Putamen (tissue), 1 donor: ENCODE measurements at regions not wholly inside any gene's neighbourhood (a gene's known extent, or its start where the extent isn't known, plus 50 kb on each side); places are given as distances from the start of the nearest gene placed in this dataset.

ENCODE experiments used
- DNase-seq: peaks from one replicate; pipeline ENCODE4 v3.0.0-alpha.2; 2016; ENCODE audit warnings: low spot score

DNA sequence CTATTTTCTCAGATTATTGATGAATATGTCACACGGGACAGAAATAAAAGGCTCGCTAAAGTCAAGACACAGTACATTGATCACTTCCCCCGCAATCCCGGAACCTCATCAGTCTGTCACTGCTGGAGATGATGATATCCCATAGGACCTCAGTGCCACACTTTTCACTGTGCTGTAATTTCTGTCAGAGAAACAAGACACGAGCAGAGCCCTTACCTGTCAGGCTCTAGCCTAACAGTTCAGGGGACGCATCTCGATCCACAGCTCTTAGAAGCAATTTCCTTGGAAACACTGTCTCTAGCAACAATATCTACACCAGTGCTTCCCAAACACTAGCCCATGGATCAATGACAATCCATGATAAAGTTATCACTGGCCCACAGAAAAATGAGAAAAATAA lies 140.0 kb downstream of the GRIN2B start:
- DNase-seq, result no peak

DNA sequence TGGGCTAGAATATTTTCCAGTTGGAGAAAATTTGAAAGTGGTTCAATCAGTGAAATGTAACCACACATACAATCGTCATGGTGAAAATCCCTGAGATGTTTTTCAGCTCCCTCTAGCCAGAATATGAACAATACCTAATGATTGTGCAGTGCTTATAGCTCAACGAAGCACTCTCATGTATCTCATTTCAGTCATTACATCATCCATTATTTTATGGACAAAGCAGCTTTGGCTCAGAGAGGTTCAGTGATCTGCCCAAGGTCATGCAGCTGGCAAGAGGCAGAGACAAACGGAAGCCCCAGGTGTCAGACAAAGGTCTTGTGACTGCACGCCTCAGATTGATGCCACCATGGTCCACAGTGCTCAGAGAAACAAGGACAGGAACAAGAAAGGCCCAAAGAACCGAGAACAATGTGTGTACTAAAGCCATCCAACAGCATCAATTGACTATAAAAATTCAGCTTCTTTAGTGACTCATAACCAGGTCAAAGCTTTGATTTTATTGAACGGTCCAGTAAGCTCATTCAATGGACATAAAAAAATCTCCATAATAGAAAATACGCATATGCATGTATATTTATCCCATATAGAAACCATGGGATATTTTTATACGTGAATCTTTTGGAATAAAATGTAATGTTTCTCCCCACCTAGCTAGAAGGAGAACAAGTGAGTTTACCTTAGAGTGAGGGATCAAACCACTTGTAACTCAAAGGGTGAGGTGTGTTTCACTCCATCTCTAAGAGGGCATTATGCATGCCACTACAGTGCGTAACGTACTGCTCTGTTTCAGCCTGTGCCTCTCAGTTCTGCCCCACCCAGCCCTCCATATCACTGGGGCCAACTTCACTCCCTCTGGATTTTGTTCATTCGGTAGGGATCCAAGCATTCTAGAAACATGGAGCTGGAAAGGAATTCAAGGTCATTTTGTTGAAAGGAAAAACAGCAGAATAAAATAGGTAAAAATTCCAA lies 141.8 kb downstream of the GRIN2B start:
- no peak for DNase-seq

DNA sequence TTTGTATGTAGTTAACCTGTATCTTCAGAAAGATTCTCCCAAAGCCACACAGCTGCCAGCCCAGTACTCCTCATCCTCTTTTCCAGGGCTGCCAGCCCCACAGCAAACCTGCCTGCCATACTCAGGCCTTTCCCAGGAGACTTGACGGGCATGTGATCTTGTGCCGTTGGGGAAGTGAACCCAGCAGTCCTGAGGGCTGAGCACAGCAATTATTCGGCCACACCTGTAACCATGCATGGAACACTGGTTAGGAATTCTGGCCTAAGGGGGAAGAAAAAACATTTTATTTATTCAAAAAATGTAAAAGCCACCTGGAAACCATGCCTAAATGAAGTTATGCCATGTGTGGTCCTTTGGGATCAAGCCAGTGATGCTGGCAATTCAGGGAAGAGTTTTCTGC lies 145.3 kb downstream of the GRIN2B start:
- DNase-seq, result no peak

DNA sequence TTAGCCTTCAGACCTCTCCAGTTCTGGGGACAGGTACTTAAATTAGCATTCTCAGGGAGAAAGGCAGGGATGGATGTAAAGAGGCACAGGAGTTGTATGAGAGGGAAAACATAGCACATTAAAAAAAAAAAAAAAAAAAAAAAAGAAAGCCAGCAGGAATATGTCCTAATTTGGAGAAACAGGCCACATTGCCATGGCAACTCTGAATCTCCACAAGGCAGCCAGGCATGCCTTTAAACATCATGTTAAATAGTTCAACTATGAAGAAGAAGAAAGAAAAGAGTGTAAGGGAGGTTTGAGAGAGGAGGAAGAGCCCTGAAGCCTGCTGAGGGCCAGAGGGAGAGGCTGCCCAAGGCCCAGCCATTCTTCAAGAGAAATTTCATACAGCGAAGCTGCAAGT lies 145.8 kb downstream of the GRIN2B start:
- no peak for DNase-seq

DNA sequence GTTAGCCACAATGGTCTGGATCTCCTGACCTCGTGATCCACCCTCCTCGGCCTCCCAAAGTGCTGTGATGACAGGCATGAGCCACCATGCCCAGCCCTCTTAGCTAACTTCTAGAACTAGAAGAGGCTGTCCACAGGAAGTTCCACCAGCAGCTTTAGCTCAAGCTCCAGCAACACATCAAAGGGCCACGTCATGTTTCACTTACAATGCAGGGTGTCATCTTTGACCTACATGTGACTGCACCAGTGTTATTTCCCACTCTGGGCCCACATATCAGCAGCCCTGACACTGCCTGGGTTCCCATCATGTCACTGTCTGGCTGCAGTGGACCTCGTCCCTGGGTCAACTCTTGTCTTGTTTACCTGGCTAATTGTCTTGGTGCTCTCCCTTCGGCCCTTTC lies 147.2 kb downstream of the GRIN2B start:
- DNase-seq, result no peak

DNA sequence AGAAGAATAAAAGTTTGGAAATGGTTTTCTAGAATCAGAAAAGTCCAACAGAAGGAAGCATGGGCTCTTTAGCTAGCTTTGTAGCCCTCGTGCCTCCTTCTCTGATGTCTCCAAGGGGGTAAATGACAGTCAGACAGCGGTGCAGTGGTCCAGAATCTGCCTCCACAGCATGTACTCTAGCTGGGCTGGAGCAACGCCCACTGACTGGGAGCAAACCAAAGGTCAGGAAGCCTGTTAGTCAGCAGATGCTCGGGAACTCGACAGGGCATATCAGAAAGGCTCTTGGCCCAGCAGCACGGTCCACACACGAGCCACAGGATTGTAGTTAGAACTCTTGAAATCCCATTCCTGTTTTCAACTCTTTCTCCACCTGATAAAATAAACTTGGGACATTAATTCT lies 164.3 kb downstream of the GRIN2B start:
- DNase-seq, result no peak

DNA sequence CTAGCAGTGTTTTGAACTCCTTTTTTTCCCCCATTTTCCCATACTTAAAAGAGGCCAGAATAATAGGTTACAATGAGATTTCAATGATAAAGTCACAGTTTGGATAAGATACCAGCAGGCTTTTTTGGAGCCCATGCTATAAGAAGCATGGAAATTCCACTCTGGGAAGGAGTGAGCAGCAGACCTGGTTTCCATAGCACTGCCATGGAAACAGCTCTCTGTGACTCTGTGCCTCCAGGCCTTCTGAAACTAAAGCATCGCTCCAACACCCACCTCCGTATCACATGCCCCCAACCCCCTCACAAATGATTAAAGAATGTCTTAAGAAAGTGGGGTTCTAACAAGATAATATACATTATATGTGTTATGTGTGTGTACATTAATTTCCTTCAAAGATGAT lies 165.0 kb downstream of the GRIN2B start:
- DNase-seq, result peak; percentile 80

DNA sequence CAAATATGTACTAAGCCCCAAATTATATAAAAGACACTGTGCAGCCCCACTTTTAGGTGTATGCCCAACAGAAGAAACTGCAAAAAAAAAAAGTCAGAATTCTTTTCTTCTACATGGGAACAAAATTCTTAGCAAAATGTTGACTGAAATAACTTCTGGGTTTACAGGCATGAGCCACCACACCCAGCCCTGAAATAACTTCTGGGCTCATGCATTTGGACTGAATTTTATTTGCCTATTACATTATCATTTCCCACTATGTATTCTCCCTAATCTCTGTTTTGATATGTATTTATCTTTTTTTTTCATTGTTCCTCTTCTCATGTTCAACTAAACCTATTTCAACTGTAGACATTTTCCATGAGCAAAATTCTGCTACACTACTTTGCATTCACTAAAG lies 169.2 kb downstream of the GRIN2B start:
- DNase-seq, result no peak

DNA sequence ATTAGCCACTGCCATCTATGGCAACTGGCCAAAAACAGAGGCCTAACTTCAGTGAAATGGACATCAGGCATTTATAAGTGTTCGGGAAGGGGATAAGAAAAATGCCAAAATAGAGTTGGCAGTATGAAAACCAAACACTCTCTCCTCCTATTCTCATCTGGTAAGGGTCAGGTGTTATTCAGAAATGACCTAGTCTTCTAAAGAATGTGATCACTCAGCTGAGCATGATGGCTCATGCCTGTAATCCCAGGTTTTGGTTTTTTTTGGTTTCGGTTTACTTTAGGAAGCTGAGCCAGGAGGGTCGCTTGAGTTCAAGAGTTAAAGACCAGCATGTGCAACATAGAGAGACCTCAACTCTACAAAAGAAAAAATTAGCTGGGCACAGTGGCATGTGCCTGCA lies 170.3 kb downstream of the GRIN2B start:
- DNase-seq, result no peak

DNA sequence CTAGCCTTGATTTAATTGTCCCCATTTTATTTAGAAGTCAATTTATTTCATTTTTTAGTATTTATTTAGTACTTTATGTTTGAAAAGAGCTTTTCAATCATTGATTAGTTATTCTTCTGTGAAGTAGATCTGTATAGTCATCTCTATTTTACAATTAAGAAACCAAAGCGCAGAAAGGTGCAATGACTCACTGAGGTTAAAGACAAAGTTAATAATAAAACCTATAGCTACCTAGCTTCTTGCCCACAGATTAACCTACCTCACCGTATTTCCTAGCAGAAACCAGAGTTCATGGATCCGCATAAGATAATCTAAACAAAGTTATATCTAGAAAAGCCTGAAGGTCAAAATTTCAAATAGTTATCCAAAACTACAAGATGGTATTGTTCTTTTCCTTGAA lies 176.4 kb downstream of the GRIN2B start:
- no peak for DNase-seq

DNA sequence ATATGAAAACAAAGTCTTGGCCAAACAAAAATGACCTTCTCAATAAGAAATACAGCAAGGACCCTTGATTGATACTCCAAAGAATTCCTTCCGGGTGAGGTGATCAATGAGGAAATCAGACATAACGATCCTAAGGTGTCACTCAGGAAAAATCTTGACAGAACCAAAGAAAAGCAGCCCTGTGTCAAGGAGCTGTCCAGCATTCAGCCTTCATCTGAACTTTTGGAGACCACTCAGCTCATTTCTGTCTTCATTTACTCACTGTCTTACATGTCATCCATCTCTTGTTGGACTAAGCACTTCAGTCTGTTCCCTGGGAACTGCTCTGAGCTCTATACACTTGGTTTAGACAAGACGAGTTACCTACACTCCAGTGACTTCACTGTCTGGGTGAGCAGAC lies 179.9 kb downstream of the GRIN2B start:
- no peak for DNase-seq

DNA sequence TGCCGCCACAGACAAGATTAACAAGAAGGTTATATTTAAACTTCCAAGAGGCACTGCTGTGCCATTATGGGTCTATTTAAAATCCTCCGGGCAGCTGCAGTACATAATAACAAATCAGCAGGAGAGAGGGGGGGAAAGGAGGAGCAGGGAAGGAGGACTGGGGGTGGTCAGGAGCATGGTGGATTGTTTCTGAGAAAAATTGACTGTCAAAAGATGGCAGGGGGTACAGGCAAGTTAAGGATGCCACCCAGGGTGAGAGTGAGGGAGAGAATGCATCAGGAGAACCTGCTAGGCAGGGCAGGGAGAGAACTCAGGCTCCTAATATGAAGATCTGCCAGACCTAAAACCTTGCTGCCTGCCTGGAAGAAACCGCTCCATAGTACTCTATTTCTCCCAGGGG lies 181.8 kb downstream of the GRIN2B start:
- no peak for DNase-seq

DNA sequence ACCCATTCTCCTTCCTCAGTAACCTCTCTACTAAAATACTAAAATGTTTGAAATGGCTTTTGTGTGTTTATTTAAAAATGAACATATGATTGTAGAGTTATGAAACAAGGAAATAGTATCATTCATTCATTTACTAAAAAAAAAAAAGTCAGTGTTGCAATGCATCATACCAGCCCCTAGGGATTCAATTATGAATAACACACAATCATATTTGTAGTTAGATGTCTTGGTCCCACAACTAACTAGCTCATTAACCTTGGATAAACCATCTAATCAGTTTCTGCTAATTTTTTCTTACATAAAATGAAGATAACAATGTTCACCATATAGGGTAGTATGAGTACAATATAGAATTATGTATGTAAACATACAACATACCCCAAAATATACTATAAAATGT lies 183.2 kb downstream of the GRIN2B start:
- no peak for DNase-seq

DNA sequence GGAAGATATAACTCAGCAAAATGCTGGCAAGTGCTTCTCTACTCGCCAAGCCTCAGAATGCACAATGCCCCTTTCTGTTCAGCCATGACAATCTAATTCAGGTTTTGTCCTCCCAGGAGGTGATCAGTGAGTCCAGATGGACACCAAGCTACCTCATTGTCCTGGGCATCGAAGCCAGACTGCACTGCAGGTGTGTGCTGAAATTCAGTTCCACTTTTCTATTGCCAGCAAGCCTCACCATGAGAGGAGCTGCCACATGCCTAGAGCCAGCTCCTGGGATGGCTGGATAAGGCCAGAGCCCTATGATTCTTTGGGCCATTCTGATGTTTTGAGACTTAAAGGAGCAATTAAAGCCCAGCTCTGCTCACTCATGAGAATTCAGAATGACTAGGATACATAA lies 186.7 kb downstream of the GRIN2B start:
- DNase-seq, result no peak

DNA sequence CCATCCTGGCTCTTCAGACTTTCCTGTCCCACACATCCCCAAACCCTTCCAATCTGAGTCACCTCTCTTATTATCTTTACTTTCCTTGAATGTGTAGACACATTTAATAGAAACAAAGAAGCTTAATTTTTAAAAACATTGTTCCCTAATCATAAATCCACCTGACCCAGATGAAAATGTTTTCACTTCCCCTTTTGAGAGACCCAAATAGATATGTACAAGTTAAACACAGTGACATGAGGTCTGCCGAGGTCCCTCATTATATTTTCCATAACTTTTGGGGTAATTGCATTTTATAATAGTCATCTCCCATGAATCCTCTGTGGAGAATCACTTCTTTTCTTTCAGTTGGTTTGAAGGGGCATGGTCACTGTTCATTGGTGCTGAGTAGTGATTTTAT lies 191.1 kb downstream of the GRIN2B start:
- no peak for DNase-seq

DNA sequence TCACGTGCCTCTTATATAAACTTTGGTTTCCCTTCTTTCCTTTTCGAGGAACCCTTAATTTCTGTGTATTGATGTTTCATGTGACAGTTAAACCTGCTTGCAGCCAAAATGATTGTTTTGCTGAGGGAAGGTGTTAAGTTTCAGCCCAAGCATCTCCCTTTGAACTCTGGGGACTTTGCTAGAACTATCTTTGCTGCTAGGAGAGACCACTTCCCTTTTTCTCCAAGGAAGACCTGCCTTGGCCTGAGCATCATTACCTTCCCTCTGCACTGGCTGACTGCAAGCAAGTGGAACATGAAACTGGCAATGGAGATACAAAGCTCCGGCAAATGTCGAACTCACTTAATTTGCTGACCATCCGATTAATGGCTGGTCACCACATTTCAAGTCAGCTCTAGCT lies 192.8 kb downstream of the GRIN2B start:
- DNase-seq, result no peak

DNA sequence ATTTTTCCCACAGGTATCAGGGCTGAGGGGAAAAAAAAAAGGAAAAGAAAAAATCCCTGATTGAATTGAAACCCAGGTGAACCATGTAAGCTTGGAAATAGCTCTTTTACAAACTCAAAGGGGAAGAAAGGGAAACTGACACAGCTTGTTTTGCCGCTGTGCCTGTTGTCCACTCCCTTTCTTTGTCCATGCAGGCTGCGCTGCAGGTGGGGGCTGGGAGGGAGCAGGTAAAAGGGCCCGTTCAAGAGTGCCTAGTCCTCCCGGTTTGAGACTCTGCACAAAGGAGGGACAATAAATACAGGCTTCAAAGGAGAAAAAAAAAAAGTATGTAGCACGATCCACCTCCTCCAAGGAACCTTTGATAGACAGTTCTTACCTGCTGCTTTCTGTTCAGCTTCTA lies 194.8 kb downstream of the GRIN2B start:
- no peak for DNase-seq

DNA sequence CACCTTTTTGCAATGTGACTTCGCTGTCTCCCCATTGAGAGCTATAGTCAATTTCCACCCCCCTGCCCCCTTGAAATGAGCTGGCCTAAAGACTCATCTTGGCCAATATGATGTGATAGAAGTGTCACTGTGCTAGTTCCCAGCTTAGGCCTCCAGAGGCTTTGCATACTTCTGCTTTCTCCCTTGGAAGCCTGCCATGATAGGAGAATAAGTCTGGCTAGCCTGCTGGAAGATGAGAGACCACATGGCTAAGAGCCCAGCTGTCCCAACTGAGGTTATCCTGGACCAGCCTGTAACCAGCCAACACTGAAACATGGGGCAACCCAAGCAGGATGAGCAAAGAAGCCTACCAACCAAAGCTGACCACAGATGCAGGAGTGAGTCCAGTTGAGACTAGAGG lies 196.9 kb downstream of the GRIN2B start:
- no peak for DNase-seq

DNA sequence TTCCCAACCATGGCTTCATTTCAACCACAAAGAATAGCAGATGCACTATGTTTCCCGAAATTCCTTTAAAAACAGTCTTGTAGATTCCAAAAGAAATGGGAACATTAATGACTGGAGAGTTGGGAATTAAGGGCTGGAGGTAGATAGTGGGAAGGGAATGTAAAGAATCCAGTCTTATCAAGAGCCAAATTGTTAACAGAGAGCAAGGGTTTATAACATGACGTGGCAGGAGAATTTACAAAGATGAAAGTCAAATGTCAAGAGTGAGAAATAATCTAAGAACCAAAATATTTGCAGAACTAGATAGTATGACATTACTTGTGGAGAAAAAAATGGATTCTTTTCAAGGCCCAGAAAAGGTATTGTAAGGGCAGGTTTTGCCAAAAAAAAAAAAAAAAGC lies 200.9 kb downstream of the GRIN2B start:
- no peak for DNase-seq

DNA sequence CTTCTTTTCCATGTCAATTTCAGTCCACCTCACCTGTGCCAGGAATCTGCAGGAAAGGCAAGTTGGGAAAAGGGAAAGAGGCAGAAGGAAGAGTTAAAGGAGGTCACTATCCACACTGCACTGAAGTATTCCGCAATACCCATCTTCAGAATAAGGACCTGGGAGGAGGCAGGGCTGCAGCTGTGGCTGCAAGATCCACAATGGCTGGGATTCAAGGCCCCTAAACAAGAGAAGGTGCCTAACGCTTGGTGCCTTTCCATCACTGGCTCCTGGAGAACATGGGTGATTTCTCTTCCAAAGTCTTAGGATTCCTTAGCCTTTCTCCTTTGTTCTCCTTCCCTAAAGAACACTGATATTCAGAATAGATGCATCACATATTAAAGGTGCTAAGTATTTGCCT lies 204.0 kb downstream of the GRIN2B start:
- DNase-seq, result no peak

DNA sequence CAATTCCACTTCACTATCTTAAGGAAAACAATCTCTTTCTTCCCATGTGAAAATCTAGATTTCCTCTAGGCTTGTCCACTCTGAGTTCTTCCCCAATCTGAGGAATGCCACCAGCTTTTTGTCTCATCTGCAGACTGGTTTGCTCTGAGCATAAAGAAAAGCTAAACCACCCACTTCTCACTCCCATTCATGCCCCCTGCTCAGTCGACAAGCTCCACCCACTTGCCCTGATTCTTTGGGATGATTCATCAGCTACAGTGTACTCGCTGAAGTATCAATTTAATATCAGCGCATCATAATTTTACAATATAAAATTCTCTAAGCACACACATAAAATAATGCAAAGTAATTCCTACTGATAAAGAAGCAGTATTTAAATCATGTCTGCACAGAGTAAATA lies 209.1 kb downstream of the GRIN2B start:
- peak; percentile 65 for DNase-seq

DNA sequence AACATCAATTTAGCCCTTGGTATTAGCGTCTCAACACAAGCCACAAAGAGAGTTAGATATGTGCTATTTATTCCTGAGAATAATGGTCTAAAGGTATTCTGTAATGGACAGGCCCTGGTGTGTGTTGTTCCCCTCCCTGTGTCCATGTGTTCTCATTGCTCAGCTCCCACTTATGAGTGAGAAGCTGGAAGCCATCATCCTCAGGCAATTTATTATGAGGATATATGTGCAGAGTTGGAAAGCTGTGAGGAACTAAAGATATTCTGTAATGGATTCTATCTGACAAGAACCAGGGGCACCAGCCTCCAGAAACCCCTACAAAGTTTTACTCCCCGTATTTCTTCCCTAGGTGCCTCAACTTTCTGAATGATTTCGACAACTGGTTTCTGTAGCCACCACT lies 210.8 kb downstream of the GRIN2B start:
- no peak for DNase-seq

DNA sequence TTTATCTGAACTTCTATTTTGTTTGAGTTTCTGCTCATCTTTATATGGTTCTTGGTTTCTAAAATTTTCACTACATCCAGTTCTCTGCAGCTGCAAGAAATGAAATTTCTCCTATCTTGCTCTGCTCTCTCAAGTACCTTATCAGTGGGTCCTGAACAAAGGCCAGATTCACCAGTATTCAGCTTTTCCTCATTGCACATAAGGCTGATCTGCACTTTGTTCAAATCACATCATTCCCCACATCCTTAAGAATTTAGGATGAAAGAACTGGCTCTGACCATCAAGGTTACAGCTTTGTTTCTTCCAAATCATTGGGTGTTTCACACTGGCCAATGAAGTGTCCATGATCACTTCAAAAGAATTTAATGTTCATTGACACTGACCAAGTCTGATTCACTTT lies 211.4 kb downstream of the GRIN2B start:
- no peak for DNase-seq

DNA sequence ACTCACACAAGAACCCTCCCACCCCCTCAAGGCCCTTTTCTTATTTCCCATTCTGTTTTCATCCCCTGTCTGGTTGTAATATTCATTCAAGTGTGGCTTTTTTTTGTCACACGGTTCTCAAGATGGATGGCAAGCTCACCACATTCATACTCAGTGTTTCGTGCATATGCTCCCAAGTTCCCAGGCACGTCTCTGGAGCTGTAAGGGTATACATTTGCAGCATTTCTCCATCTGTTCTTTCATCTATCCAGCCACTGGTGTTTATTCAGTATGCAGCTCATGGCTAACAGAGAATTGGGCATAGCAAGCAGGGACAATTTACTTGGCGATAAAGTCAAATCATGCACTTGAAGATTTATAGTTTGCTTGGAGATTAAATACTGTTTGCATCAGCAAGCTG lies 212.1 kb downstream of the GRIN2B start:
- DNase-seq, result no peak
